ENCODE measurements at regions not wholly inside any gene's neighbourhood (a gene's known extent, or its start where the extent isn't known, plus 50 kb on each side); places are given as distances from the start of the nearest gene placed in this dataset.

GRCh38 chr2:167582619-167583018, 664.8 kb downstream of the STK39 start:
- ChIA-PET POLR2A (ENCODE audit: partially characterized antibody) (interaction anchor here (0.6 kb wide), 1 partner anchor 9 kb away, joined by 3 read pairs; no protein-coding TSS in a partner anchor), CTCF (ENCODE audit: partially characterized antibody) (interaction anchor here (1.5 kb wide), 1 partner anchor 537 kb away, joined by 3 read pairs; no protein-coding TSS in a partner anchor)
- Histone ChIP-seq H3K4ac (replicated peaks; ENCODE audit: insufficient read length, low read depth, low read length) (no peak overlapping the region), H4K91ac (replicated peaks; ENCODE audit: insufficient read length, low read length) (no peak overlapping the region), H2AFZ (ENCODE audit: low read length) (no peak overlapping the region), H2BK15ac (ENCODE audit: low read length) (no peak overlapping the region), H3K4me3 (ENCODE audit: extremely low read depth in 1 of 4, insufficient read depth in 2 of 4, low read depth in 3 of 4, low read length in 4 of 4) (no peak overlapping the region), H3K9ac (replicated peaks in 1 of 4; ENCODE audit: extremely low read depth in 1 of 4, low read depth in 3 of 4, low read length in 3 of 4) (no peak overlapping the region), H3K56ac (replicated peaks; ENCODE audit: insufficient read length, low read depth, low read length) (no peak overlapping the region), H3K4me2 (ENCODE audit: insufficient read depth in 1 of 2, low read depth in 2 of 2, low read length in 2 of 2) (no peak overlapping the region), H2AK5ac (ENCODE audit: low read depth, low read length) (no peak overlapping the region), H3K23me2 (ENCODE audit: low read depth, low read length) (no peaks in the 10 kb centered on the region), H3K36me3 (ENCODE audit: control insufficient read depth in 2 of 4, insufficient read depth in 4 of 4, low read length in 3 of 4) (no peaks in the 10 kb centered on the region), H3K9me3 (ENCODE audit: insufficient read depth in 2 of 2, low read depth in 1 of 2, low read length in 1 of 2) (no peaks in the 10 kb centered on the region), H3K27me3 (replicated peaks in 1 of 4; ENCODE audit: control insufficient read depth in 3 of 4, extremely low read depth in 1 of 4, insufficient read depth in 3 of 4, low read length in 3 of 4) (no peaks in the 10 kb centered on the region), H2BK5ac (ENCODE audit: low read depth, low read length) (0 out of 2 replicates have a peak overlapping the region, but pooled peaks have one; percentile 32), H4K8ac (ENCODE audit: extremely low read depth, insufficient read depth, low read length) (no peak overlapping the region; the same call in 1 of the 2 replicates), H3K18ac (ENCODE audit: extremely low read depth, low read length) (no peak overlapping the region), H4K20me1 (replicated peaks in 1 of 2; ENCODE audit: control insufficient read depth in 1 of 2, insufficient read depth in 2 of 2, low read length in 2 of 2) (no peaks in the 10 kb centered on the region), H3K27ac (ENCODE audit: low read depth, low read length) (no peak overlapping the region), H3K14ac (ENCODE audit: insufficient read length) (no peak overlapping the region), H2BK120ac (replicated peaks; ENCODE audit: low read depth, low read length) (no peak overlapping the region), H3K79me2 (ENCODE audit: control insufficient read depth in 1 of 2, insufficient read depth in 2 of 2, low read length in 2 of 2) (no peaks in the 10 kb centered on the region; a peak in 1 of 4 replicates), H3K79me1 (ENCODE audit: low read depth, low read length) (no peaks in the 10 kb centered on the region), H2BK20ac (ENCODE audit: low read length) (no peak overlapping the region), H2BK12ac (ENCODE audit: low read depth, low read length) (no peak overlapping the region), H4K5ac (ENCODE audit: insufficient read length, low read depth, low read length) (no peak overlapping the region), H3K23ac (ENCODE audit: insufficient read length) (no peak overlapping the region), H3K4me1 (replicated peaks in 1 of 4; ENCODE audit: control insufficient read depth in 3 of 4, insufficient read depth in 4 of 4, low read length in 3 of 4) (peaks cover 0 to 3% (median 0%) of the 10 kb centered on the region in 4 experiments; a peak in 3 of 7 replicates)
- FAIRE-seq, result no peak
- WGBS, 2 experiments (ENCODE audit: extremely low coverage in 1 of 2, insufficient coverage in 1 of 2, insufficient read length in 1 of 2, insufficient replicate concordance in 2 of 2, low coverage in 1 of 2, low lambda C conversion rate in 2 of 2, missing lambda C conversion rate in 1 of 2), result 80% methylated on average over 5 of the region's 5 CpGs; no CpG with 5 or more reads in 1 of the 2 experiments
- no peak for DNase-seq (ENCODE audit: low read depth in 1 of 2, low spot score in 2 of 2)
- no peak for TF ChIP-seq CBX5 (IDR thresholded peaks at IDR 0.05; ENCODE audit: low read depth, low read length)
- TF ChIP-seq SIRT6 (IDR thresholded peaks at IDR 0.05; ENCODE audit: low read length), result no peak
- TF ChIP-seq KDM4A (IDR thresholded peaks at IDR 0.05; ENCODE audit: low read depth, low read length, severe bottlenecking), result no peak
- TF ChIP-seq SUZ12 (IDR thresholded peaks at IDR 0.05; ENCODE audit: low read length), result no peak
- TF ChIP-seq POLR2A (IDR thresholded peaks at IDR 0.05; ENCODE audit: control extremely low read depth in 1 of 2, low read depth in 2 of 2, low read length in 2 of 2), result no peak
- TF ChIP-seq CTCF (IDR thresholded peaks at IDR 0.05; ENCODE audit: control extremely low read depth in 1 of 3, insufficient read depth in 1 of 3, low read depth in 1 of 3, low read length in 3 of 3), result no peak
- no peak for TF ChIP-seq RFX5 (IDR thresholded peaks at IDR 0.05; ENCODE audit: borderline replicate concordance, low read depth, low read length)
- TF ChIP-seq MAX (IDR thresholded peaks at IDR 0.05), result no peak
- TF ChIP-seq E2F6 (IDR thresholded peaks at IDR 0.05), result no peak
- TF ChIP-seq TAF7 (optimal IDR thresholded peaks at IDR 0.05; ENCODE audit: borderline replicate concordance, low read depth, low read length), result no peak
- TF ChIP-seq CHD2 (IDR thresholded peaks at IDR 0.05; ENCODE audit: low read length), result no peak
